Parathyroid adenoma (tissue), 2 donors: ENCODE measurements at regions not wholly inside any gene's neighbourhood (a gene's known extent, or its start where the extent isn't known, plus 50 kb on each side); places are given as distances from the start of the nearest gene placed in this dataset.

Experiments used
- H2AFZ ChIP-seq: fragments of 300-600 bp; sonication (generic); one replicate; pipeline ENCODE4 v1.7.0; 2017; ENCODE audit warnings: antibody characterized with exemption, mild to moderate bottlenecking
- H3K27ac ChIP-seq: fragments of 300-600 bp; sonication (generic); one replicate; pipeline ENCODE4 v1.7.0; 2017
- H3K27me3 ChIP-seq: fragments of 300-600 bp; sonication (generic); one replicate; pipeline ENCODE4 v1.7.0; 2017; ENCODE audit warnings: low read length; ENCODE audit not compliant: control insufficient read depth, insufficient read depth
- H3K36me3 ChIP-seq: fragments of 300-600 bp; sonication (generic); one replicate; pipeline ENCODE4 v1.7.0; 2017; ENCODE audit warnings: low read length; ENCODE audit not compliant: control insufficient read depth, insufficient read depth
- H3K4me1 ChIP-seq: fragments of 300-600 bp; sonication (generic); one replicate; pipeline ENCODE4 v1.7.0; 2017; ENCODE audit warnings: control low read depth
- H3K4me2 ChIP-seq: fragments of 300-600 bp; sonication (generic); one replicate; pipeline ENCODE4 v1.7.0; 2017; ENCODE audit warnings: low read length
- H3K4me3 ChIP-seq: fragments of 300-600 bp; sonication (generic); one replicate; pipeline ENCODE4 v1.7.0; 2017; ENCODE audit warnings: low read depth, low read length
- H3K79me2 ChIP-seq: fragments of 300-600 bp; sonication (generic); one replicate; pipeline ENCODE4 v1.7.0; 2017; ENCODE audit warnings: control low read depth
- H3K9ac ChIP-seq: fragments of 300-600 bp; sonication (generic); one replicate; pipeline ENCODE4 v1.7.0; 2017; ENCODE audit warnings: mild to moderate bottlenecking
- H3K9me3 ChIP-seq: fragments of 300-600 bp; sonication (generic); one replicate; pipeline ENCODE4 v1.7.0; 2017; ENCODE audit warnings: low read length; ENCODE audit not compliant: control insufficient read depth
- CTCF ChIP-seq: fragments of 300-600 bp; sonication (generic); IDR thresholded peaks from one replicate; pipeline ENCODE4 v1.7.0; 2017; ENCODE audit warnings: antibody characterized with exemption, mild to moderate bottlenecking
- donor health status: primary hyperparathyroidism.

GRCh38 chr5:12208366-12209100, 304.3 kb upstream of the CTNND2 start:
- Histone ChIP-seq H3K9ac (no peak overlapping the region), H3K4me3 (no peak overlapping the region), H3K27me3 (no peaks in the 10 kb centered on the region), H3K9me3 (no peaks in the 10 kb centered on the region), H3K4me2 (no peak overlapping the region), H3K79me2 (no peaks in the 10 kb centered on the region), H3K36me3 (no peaks in the 10 kb centered on the region), H3K4me1 (no peaks in the 10 kb centered on the region), H2AFZ (no peak overlapping the region), H3K27ac (no peak overlapping the region)
- TF ChIP-seq CTCF: no peak

GRCh38 chr5:12204761-12205160, 300.5 kb upstream of the CTNND2 start:
- H3K79me2 ChIP-seq: no peaks in the 10 kb centered on the region
- H3K9me3 ChIP-seq: no peaks in the 10 kb centered on the region
- H3K4me2 ChIP-seq: no peak overlapping the region
- no peak overlapping the region for H3K4me3 ChIP-seq
- no peak overlapping the region for H2AFZ ChIP-seq
- no peak overlapping the region for H3K9ac ChIP-seq
- TF ChIP-seq CTCF: no peak
- no peaks in the 10 kb centered on the region for H3K4me1 ChIP-seq
- no peaks in the 10 kb centered on the region for H3K27me3 ChIP-seq
- H3K27ac ChIP-seq: no peak overlapping the region
- H3K36me3 ChIP-seq: no peaks in the 10 kb centered on the region

GRCh38 chr5:12193536-12193935, 289.3 kb upstream of the CTNND2 start:
- H3K79me2 ChIP-seq: no peaks in the 10 kb centered on the region
- no peak overlapping the region for H2AFZ ChIP-seq
- no peaks in the 10 kb centered on the region for H3K36me3 ChIP-seq
- no peak overlapping the region for H3K27ac ChIP-seq
- no peak overlapping the region for H3K4me2 ChIP-seq
- no peaks in the 10 kb centered on the region for H3K27me3 ChIP-seq
- no peak overlapping the region for H3K9ac ChIP-seq
- H3K4me1 ChIP-seq: no peaks in the 10 kb centered on the region
- no peaks in the 10 kb centered on the region for H3K9me3 ChIP-seq
- H3K4me3 ChIP-seq: no peak overlapping the region
- no peak for TF ChIP-seq CTCF

- H3K4me1 ChIP-seq: no peaks in the 10 kb centered on the region
- no peak overlapping the region for H3K27ac ChIP-seq
- no peak overlapping the region for H3K4me3 ChIP-seq
- no peaks in the 10 kb centered on the region for H3K9me3 ChIP-seq
- no peak overlapping the region for H3K4me2 ChIP-seq
- H3K36me3 ChIP-seq: no peaks in the 10 kb centered on the region
- no peak overlapping the region for H3K9ac ChIP-seq
- no peaks in the 10 kb centered on the region for H3K27me3 ChIP-seq
- TF ChIP-seq CTCF: no peak
- no peak overlapping the region for H2AFZ ChIP-seq
- H3K79me2 ChIP-seq: no peaks in the 10 kb centered on the region
Observed at GRCh38 chr5:12183003-12183402, 278.8 kb upstream of the CTNND2 start.

GRCh38 chr5:12177851-12178250, 273.6 kb upstream of the CTNND2 start:
- Histone ChIP-seq H3K9me3 (no peaks in the 10 kb centered on the region), H3K4me1 (no peaks in the 10 kb centered on the region), H3K36me3 (no peaks in the 10 kb centered on the region), H2AFZ (no peak overlapping the region), H3K27me3 (no peaks in the 10 kb centered on the region), H3K27ac (no peak overlapping the region), H3K4me2 (no peak overlapping the region), H3K79me2 (no peaks in the 10 kb centered on the region), H3K4me3 (no peak overlapping the region), H3K9ac (no peak overlapping the region)
- TF ChIP-seq CTCF: no peak
